Testis (tissue), 2 donors: ENCODE measurements at regions not wholly inside any gene's neighbourhood (a gene's known extent, or its start where the extent isn't known, plus 50 kb on each side); places are given as distances from the start of the nearest gene placed in this dataset.

ENCODE experiments used
- POLR2A ChIP-seq: fragments of 450-650 bp; IDR thresholded peaks from one replicate; pipeline ENCODE4 v1.6.1; 2017; ENCODE audit warnings: antibody characterized with exemption, mild to moderate bottlenecking, moderate library complexity
- TF ChIP-seq, protein P1 (sequence below), 3 experiments: fragments of 450-650 bp in 2 of 3; fragments of 200-600 bp in 1 of 3; sonication (generic) in 1 of 3; IDR thresholded peaks; one replicate each; pipeline ENCODE4 v1.5.1; 2016 to 2019; ENCODE audit warnings: antibody characterized with exemption in 3 of 3, mild to moderate bottlenecking in 2 of 3, moderate library complexity in 1 of 3

GRCh38 chr20:11652128-11652527, 265.6 kb upstream of the BTBD3 start:
- TF ChIP-seq, protein P1, sequence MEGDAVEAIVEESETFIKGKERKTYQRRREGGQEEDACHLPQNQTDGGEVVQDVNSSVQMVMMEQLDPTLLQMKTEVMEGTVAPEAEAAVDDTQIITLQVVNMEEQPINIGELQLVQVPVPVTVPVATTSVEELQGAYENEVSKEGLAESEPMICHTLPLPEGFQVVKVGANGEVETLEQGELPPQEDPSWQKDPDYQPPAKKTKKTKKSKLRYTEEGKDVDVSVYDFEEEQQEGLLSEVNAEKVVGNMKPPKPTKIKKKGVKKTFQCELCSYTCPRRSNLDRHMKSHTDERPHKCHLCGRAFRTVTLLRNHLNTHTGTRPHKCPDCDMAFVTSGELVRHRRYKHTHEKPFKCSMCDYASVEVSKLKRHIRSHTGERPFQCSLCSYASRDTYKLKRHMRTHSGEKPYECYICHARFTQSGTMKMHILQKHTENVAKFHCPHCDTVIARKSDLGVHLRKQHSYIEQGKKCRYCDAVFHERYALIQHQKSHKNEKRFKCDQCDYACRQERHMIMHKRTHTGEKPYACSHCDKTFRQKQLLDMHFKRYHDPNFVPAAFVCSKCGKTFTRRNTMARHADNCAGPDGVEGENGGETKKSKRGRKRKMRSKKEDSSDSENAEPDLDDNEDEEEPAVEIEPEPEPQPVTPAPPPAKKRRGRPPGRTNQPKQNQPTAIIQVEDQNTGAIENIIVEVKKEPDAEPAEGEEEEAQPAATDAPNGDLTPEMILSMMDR (IDR thresholded peaks at IDR 0.05): no peak
- TF ChIP-seq POLR2A: no peak
